ENCODE measurements at regions not wholly inside any gene's neighbourhood (a gene's known extent, or its start where the extent isn't known, plus 50 kb on each side); places are given as distances from the start of the nearest gene placed in this dataset.

DNA sequence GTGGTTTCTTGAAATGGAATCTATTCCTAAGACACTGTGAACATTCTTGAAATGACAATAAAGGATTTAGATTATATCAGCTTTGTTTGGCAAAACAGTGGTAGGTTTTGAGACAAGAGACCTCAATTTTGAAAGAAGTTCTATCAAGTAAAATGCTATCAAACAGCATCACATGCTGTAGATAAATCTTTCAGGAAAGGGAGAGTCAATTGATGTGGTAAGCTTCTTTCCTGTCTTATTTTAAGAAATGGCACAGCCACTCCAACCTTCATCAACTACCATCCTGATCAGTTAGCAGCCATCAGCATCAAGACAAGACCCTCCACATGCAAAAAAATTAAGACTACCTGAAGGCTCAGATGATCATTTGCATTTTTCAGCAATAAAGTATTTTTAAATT is 495.4 kb downstream of the TRIB2 start:
- Histone ChIP-seq H3K4me1 (no peaks in the 10 kb centered on the region), H3K36me3 (no peaks in the 10 kb centered on the region), H3K9me3 (peaks cover 0 to 7% of the 10 kb centered on the region in 2 donors), H3K27ac (no peak overlapping the region), H3K4me3 (no peak overlapping the region), H3K27me3 (no peaks in the 10 kb centered on the region)
- intact Hi-C loops (cut with DNase I; ENCODE audit: low total_unique reads) (no loop called here), in situ Hi-C loops (cut with MboI; ENCODE audit: low pct_ligation_motif_present in 1 of 4, low pct_unique_long_range_greater_than_20kb in 1 of 4, low sequenced_read_pairs in 3 of 4) (no loop called here)
- TF ChIP-seq POLR2A (IDR thresholded peaks at IDR 0.05) (no peak), EP300 (IDR thresholded peaks at IDR 0.05; ENCODE audit: low read depth) (no peak), POLR2AphosphoS5 (IDR thresholded peaks at IDR 0.05) (no peak)
- TF ChIP-seq, protein P1, sequence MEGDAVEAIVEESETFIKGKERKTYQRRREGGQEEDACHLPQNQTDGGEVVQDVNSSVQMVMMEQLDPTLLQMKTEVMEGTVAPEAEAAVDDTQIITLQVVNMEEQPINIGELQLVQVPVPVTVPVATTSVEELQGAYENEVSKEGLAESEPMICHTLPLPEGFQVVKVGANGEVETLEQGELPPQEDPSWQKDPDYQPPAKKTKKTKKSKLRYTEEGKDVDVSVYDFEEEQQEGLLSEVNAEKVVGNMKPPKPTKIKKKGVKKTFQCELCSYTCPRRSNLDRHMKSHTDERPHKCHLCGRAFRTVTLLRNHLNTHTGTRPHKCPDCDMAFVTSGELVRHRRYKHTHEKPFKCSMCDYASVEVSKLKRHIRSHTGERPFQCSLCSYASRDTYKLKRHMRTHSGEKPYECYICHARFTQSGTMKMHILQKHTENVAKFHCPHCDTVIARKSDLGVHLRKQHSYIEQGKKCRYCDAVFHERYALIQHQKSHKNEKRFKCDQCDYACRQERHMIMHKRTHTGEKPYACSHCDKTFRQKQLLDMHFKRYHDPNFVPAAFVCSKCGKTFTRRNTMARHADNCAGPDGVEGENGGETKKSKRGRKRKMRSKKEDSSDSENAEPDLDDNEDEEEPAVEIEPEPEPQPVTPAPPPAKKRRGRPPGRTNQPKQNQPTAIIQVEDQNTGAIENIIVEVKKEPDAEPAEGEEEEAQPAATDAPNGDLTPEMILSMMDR (IDR thresholded peaks at IDR 0.05): no peak
- DNase-seq: no peak

DNA sequence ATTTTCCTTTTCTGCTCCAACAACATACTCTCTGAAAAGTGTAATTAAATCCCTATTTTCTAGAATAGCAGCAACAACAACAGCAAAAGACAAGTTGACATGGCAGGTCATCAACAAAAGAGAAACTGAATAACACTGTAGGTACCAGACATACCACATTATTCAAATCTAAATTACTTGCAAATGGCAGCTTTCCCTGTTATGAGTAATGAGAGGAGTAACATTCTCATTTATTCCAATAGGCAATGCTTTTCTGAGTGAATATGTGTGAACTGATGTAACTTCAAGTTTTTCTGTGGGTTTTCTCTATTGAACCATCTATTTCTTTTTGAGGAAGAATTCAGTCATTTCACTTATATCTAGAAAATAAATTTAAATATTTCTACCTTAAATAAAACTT is 501.5 kb downstream of the TRIB2 start:
- TF ChIP-seq POLR2AphosphoS5 (IDR thresholded peaks at IDR 0.05) (no peak), POLR2A (IDR thresholded peaks at IDR 0.05) (no peak), EP300 (IDR thresholded peaks at IDR 0.05; ENCODE audit: low read depth) (no peak)
- TF ChIP-seq, protein P1 (IDR thresholded peaks at IDR 0.05): no peak
- Histone ChIP-seq H3K4me3 (no peak overlapping the region), H3K4me1 (no peaks in the 10 kb centered on the region), H3K27ac (no peak overlapping the region), H3K36me3 (no peaks in the 10 kb centered on the region), H3K9me3 (no peaks in the 10 kb centered on the region), H3K27me3 (no peaks in the 10 kb centered on the region)
- DNase-seq: no peak
- in situ Hi-C loops (cut with MboI; ENCODE audit: low pct_ligation_motif_present in 1 of 4, low pct_unique_long_range_greater_than_20kb in 1 of 4, low sequenced_read_pairs in 3 of 4): no loop called here
- intact Hi-C loops (cut with DNase I; ENCODE audit: low total_unique reads): no loop called here

DNA sequence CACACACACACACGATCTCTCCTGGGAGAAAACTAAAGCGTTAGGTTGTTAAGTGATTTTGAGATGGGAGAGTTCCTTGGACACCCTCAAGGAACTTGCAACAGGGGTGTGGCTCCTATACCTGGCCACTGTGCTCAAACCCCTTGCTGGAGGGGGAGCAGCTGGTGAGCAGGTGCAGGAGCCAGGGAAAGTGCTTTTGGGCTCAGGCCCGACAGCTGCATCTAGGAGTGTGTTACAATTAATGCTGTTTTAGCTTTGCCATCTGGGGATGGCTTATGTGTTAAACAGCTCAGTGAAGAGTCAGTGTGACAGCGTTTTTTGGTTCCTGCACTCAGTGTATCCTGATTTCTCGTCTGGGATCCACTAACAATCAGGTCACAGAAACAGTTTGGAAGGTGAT is 510.8 kb downstream of the TRIB2 start:
- in situ Hi-C loops (cut with MboI; ENCODE audit: low pct_ligation_motif_present in 1 of 4, low pct_unique_long_range_greater_than_20kb in 1 of 4, low sequenced_read_pairs in 3 of 4): no loop called here
- Histone ChIP-seq H3K4me1 (no peaks in the 10 kb centered on the region), H3K27me3 (no peaks in the 10 kb centered on the region), H3K36me3 (no peaks in the 10 kb centered on the region), H3K9me3 (no peaks in the 10 kb centered on the region), H3K4me3 (no peak overlapping the region), H3K27ac (no peak overlapping the region)
- 50% methylated on average over 5 of the region's 5 CpGs; no CpG with 5 or more reads in 1 of the 2 donors for WGBS, 2 donors (ENCODE audit: low coverage in 1 of 2)
- intact Hi-C loops (cut with DNase I; ENCODE audit: low total_unique reads): no loop called here
- TF ChIP-seq, protein P1 (IDR thresholded peaks at IDR 0.05): no peak
- no peak for TF ChIP-seq POLR2A (IDR thresholded peaks at IDR 0.05)
- TF ChIP-seq EP300 (IDR thresholded peaks at IDR 0.05; ENCODE audit: low read depth): no peak
- TF ChIP-seq POLR2AphosphoS5 (IDR thresholded peaks at IDR 0.05): no peak
- DNase-seq: no peak

DNA sequence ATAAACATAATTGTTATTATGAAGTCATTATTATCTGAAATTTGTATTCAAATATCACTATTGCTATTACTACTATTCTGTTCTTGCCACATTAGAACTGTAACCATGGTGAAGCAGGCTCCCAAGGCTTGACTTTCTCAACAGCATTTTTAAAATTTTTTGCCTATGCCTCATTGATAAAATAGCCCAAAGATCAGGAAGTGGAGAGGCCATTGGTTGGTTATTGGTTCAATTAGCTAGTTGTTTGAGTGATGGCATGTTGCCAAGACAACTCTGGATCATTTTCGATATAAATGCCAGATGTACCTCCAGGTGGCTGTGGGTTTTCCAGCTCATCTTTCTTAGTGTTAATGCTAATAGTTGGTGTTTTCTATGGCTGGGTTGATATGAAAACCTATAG is 513.5 kb downstream of the TRIB2 start:
- intact Hi-C loops (cut with DNase I; ENCODE audit: low total_unique reads) (no loop called here), in situ Hi-C loops (cut with MboI; ENCODE audit: low pct_ligation_motif_present in 1 of 4, low pct_unique_long_range_greater_than_20kb in 1 of 4, low sequenced_read_pairs in 3 of 4) (no loop called here)
- H3K27me3 ChIP-seq: no peaks in the 10 kb centered on the region
- no peaks in the 10 kb centered on the region for H3K9me3 ChIP-seq
- WGBS, 2 donors (ENCODE audit: low coverage in 1 of 2): 60 to 83% methylated on average over 1 of the region's 1 CpG
- H3K27ac ChIP-seq: no peak overlapping the region
- no peaks in the 10 kb centered on the region for H3K36me3 ChIP-seq
- TF ChIP-seq POLR2A (IDR thresholded peaks at IDR 0.05) (no peak), EP300 (IDR thresholded peaks at IDR 0.05; ENCODE audit: low read depth) (no peak), POLR2AphosphoS5 (IDR thresholded peaks at IDR 0.05) (no peak)
- TF ChIP-seq, protein P1 (IDR thresholded peaks at IDR 0.05): no peak
- H3K4me3 ChIP-seq: no peak overlapping the region
- no peaks in the 10 kb centered on the region for H3K4me1 ChIP-seq
- no peak for DNase-seq
